B cell (primary cell): ENCODE measurements at regions not wholly inside any gene's neighbourhood (a gene's known extent, or its start where the extent isn't known, plus 50 kb on each side); places are given as distances from the start of the nearest gene placed in this dataset.

Source experiments
- ATAC-seq: fragments of 200-7000 bp; cut with Tn5 transposase; one replicate; pipeline ENCODE4 v1.10.0; 2021; ENCODE audit warnings: low read depth, mild to moderate bottlenecking, moderate number of reproducible peaks, moderate library complexity
- CTCF ChIA-PET: fragments of 350-600 bp; sonication (Branson Sonifier 250); formaldehyde crosslinking; loops from one replicate; lab custom pipeline; 2021; ENCODE audit warnings: antibody characterized with exemption, inconsistent platforms; lab: Charles Lee
- POLR2A ChIA-PET: fragments of 350-600 bp; sonication (Branson Sonifier 250); formaldehyde crosslinking; loops from one replicate; lab custom pipeline; 2021; ENCODE audit warnings: antibody characterized with exemption; lab: Charles Lee
- DNase-seq: peaks from one replicate; pipeline ENCODE4 v3.0.0; 2013
- H2AFZ ChIP-seq: 2 replicates; pipeline ENCODE4 v1.6.1; 2012; ENCODE audit warnings: mild to moderate bottlenecking, low read depth, low read length; ENCODE audit not compliant: insufficient read depth, poor library complexity, severe bottlenecking
- H3K27ac ChIP-seq, 2 donors: 1 replicate in 1 of 2; 2 replicates in 1 of 2; pipeline ENCODE4 v1.5.1; 2012 to 2013; ENCODE audit warnings: low read length in 2 of 2, mild to moderate bottlenecking in 2 of 2, moderate library complexity in 1 of 2
- H3K27me3 ChIP-seq, 4 experiments: fragments of 200-600 bp in 1 of 4; sonication (generic) in 1 of 4; replicated peaks in 1 of 4; 1 replicate in 2 of 4; 2 replicates in 2 of 4; pipeline versions ENCODE4 v1.6.1 to v1.7.0; 2013 to 2016; ENCODE audit warnings: low read length in 3 of 4, mild to moderate bottlenecking in 2 of 4, mixed read lengths in 1 of 4, moderate library complexity in 1 of 4; ENCODE audit not compliant: insufficient read depth in 4 of 4, control insufficient read depth in 3 of 4; ENCODE audit errors: control extremely low read depth in 1 of 4
- H3K36me3 ChIP-seq, 2 experiments: replicated peaks in 1 of 2; 1 replicate in 1 of 2; 2 replicates in 1 of 2; pipeline versions ENCODE4 v1.6.1 to v1.7.1; 2013; ENCODE audit warnings: low read length in 1 of 2; ENCODE audit not compliant: insufficient read depth in 2 of 2, control insufficient read depth in 1 of 2; ENCODE audit errors: control extremely low read depth in 1 of 2, extremely low read depth in 1 of 2
- H3K4me1 ChIP-seq, 2 donors: fragments of 200-600 bp in 1 of 2; sonication (generic) in 1 of 2; 1 replicate in 1 of 2; 2 replicates in 1 of 2; pipeline versions ENCODE4 v1.5.1 to v1.6.1; 2013 to 2017; ENCODE audit warnings: low read length in 2 of 2; ENCODE audit not compliant: control insufficient read depth in 2 of 2, insufficient read depth in 2 of 2
- H3K4me2 ChIP-seq: replicated peaks from 2 replicates; pipeline ENCODE3; 2012; ENCODE audit warnings: mild to moderate bottlenecking, low read depth, low read length; ENCODE audit not compliant: poor library complexity, severe bottlenecking
- H3K4me3 ChIP-seq, 5 experiments: fragments of 200-600 bp in 1 of 5; sonication (generic) in 1 of 5; 1 replicate in 3 of 5; 2 replicates in 2 of 5; pipeline versions ENCODE4 v1.5.1 to v1.7.0; 2011 to 2016; ENCODE audit warnings: low read length in 4 of 5, mild to moderate bottlenecking in 4 of 5, low read depth in 2 of 5, control low read depth in 1 of 5, moderate library complexity in 1 of 5; ENCODE audit not compliant: insufficient read depth in 1 of 5; ENCODE audit errors: control extremely low read depth in 1 of 5, extremely low read depth in 1 of 5
- H3K79me2 ChIP-seq: fragments of 200-600 bp; sonication (generic); one replicate; pipeline ENCODE4 v1.6.0; 2016; ENCODE audit warnings: low read length; ENCODE audit not compliant: control insufficient read depth, insufficient read depth
- H3K9ac ChIP-seq: fragments of 200-600 bp; sonication (generic); 2 replicates; pipeline ENCODE4 v1.6.1; 2017; ENCODE audit warnings: mild to moderate bottlenecking, low read length, moderate library complexity
- H3K9me3 ChIP-seq, 3 donors: one replicate each; pipeline versions ENCODE4 v1.6.1 to v1.7.1; 2013; ENCODE audit warnings: low read length in 2 of 3; ENCODE audit not compliant: control insufficient read depth in 2 of 3, insufficient read depth in 1 of 3; ENCODE audit errors: control extremely low read depth in 1 of 3
- H4K20me1 ChIP-seq: 2 replicates; pipeline ENCODE4 v1.6.0; 2012; ENCODE audit warnings: mild to moderate bottlenecking, low read length; ENCODE audit not compliant: insufficient read depth, control insufficient read depth, poor library complexity, severe bottlenecking
- H3K27ac Mint-ChIP-seq: one replicate; pipeline ENCODE4 v1.8.0; 2021; ENCODE audit warnings: mixed read lengths
- H3K27me3 Mint-ChIP-seq: one replicate; pipeline ENCODE4 v1.8.0; 2021; ENCODE audit warnings: mixed read lengths
- H3K4me1 Mint-ChIP-seq: one replicate; pipeline ENCODE4 v1.8.0; 2021; ENCODE audit warnings: mixed read lengths
- H3K4me3 Mint-ChIP-seq: one replicate; pipeline ENCODE4 v1.8.0; 2021; ENCODE audit warnings: mixed read lengths
- H3K9me3 Mint-ChIP-seq: one replicate; pipeline ENCODE4 v1.8.0; 2022; ENCODE audit warnings: mixed read lengths; ENCODE audit not compliant: insufficient read depth
- EZH2 ChIP-seq: IDR thresholded peaks from 2 replicates; pipeline ENCODE4 v1.6.1; 2012; ENCODE audit warnings: borderline replicate concordance, low read depth, mild to moderate bottlenecking, moderate library complexity, low read length; ENCODE audit not compliant: insufficient read depth, poor library complexity, severe bottlenecking
- WGBS: methylation state at CpG from one replicate; pipeline ENCODE4 v1.1.5; 2013; ENCODE audit warnings: missing lambda C conversion rate; ENCODE audit not compliant: insufficient coverage; 5-methylcytosine and 5-hydroxymethylcytosine counted together
- intact Hi-C: fragments of 100-400 bp; cut with micrococcal nuclease; formaldehyde crosslinking; loops from one replicate; pipeline ENCODE4 v1.10.0; 2022
- TF ChIP-seq, protein P1 (sequence below): fragments of 200-600 bp; IDR thresholded peaks from one replicate; pipeline ENCODE4 v1.8.0; 2022; ENCODE audit warnings: antibody characterized with exemption, mild to moderate bottlenecking

DNA sequence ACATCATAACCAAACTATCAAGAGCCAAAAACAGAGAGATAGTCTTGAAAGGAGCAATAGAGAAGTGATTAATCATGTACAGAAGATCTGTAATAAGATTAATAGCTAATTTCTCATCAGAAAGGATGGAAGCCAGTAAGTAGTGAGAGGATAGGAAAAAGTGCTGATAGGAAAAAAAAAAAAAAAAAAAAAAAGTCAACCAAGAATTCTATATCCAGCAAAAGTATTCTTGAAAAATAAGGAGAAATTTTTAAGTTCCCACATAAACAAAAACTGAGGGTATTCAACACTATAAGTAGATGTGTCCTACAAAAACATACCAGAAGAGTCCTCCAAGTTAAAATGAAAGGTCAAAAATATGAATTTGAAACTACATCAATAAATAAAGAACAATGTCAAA lies 218.7 kb upstream of the GPC6 start:
- Histone ChIP-seq H2AFZ (no peak overlapping the region), H3K4me1 (no peaks in the 10 kb centered on the region), H3K9me3 (peaks cover 0 to 1% (median 0%) of the 10 kb centered on the region in 3 donors), H3K9ac (no peak overlapping the region), H4K20me1 (no peaks in the 10 kb centered on the region), H3K27me3 (no peaks in the 10 kb centered on the region), H3K27ac (no peak overlapping the region), H3K79me2 (no peaks in the 10 kb centered on the region), H3K36me3 (no peaks in the 10 kb centered on the region), H3K4me2 (no peak overlapping the region), H3K4me3 (no peak overlapping the region)
- Mint-ChIP-seq H3K27ac (no peak overlapping the region), H3K4me1 (no peaks in the 10 kb centered on the region), H3K4me3 (no peak overlapping the region), H3K9me3 (peaks cover 25% of the 10 kb centered on the region), H3K27me3 (no peaks in the 10 kb centered on the region)
- ATAC-seq (no peak), DNase-seq (no peak)
- CTCF ChIA-PET = no interaction called here
- POLR2A ChIA-PET = no interaction called here
- intact Hi-C loops = no loop called here
- TF ChIP-seq, protein P1, sequence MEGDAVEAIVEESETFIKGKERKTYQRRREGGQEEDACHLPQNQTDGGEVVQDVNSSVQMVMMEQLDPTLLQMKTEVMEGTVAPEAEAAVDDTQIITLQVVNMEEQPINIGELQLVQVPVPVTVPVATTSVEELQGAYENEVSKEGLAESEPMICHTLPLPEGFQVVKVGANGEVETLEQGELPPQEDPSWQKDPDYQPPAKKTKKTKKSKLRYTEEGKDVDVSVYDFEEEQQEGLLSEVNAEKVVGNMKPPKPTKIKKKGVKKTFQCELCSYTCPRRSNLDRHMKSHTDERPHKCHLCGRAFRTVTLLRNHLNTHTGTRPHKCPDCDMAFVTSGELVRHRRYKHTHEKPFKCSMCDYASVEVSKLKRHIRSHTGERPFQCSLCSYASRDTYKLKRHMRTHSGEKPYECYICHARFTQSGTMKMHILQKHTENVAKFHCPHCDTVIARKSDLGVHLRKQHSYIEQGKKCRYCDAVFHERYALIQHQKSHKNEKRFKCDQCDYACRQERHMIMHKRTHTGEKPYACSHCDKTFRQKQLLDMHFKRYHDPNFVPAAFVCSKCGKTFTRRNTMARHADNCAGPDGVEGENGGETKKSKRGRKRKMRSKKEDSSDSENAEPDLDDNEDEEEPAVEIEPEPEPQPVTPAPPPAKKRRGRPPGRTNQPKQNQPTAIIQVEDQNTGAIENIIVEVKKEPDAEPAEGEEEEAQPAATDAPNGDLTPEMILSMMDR = no peak

DNA sequence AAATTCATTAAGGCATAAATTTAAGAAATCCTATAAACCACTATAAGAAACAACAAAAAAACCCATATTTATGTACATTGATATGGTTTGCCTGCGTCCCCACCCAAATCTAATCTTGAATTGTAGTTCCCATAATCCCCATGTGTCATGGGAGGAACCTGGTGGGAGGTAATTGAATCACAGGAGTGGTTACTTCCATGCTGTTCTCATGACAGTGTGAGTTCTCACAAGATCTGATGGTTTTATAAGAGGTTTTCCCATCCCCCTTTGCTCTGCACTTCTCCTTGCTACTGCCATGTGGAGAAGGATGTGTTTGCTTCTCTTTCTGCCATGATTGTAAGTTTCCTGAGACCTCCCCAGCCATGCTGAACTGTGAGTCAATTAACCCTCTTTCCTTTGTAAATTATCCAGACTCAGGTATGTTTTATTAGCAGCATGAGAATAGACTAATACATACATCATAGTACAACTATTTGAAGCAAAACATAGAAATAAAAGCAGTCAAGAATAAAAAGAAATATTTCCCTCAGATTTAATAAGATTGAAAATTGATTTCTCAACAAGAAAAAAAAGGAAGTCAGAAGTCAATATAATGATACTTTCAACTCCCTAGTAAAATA lies 209.0 kb upstream of the GPC6 start:
- intact Hi-C loops = no loop called here
- Histone ChIP-seq H2AFZ (no peak overlapping the region), H3K4me2 (no peak overlapping the region), H3K27ac (no peak overlapping the region), H3K36me3 (no peaks in the 10 kb centered on the region), H3K27me3 (no peaks in the 10 kb centered on the region), H3K4me3 (no peak overlapping the region), H3K9ac (no peak overlapping the region), H3K4me1 (no peaks in the 10 kb centered on the region), H4K20me1 (no peaks in the 10 kb centered on the region), H3K79me2 (no peaks in the 10 kb centered on the region), H3K9me3 (peaks cover 2 to 3% (median 3%) of the 10 kb centered on the region in 3 donors)
- ChIA-PET CTCF (no interaction called here), POLR2A (no interaction called here)
- no peak for TF ChIP-seq EZH2
- TF ChIP-seq, protein P1 = no peak
- DNase-seq (no peak), ATAC-seq (no peak)
- WGBS = no CpG with 5 or more reads among the region's 1 CpG
- peaks cover 14% of the 10 kb centered on the region for H3K9me3 Mint-ChIP-seq
- H3K4me1 Mint-ChIP-seq = no peaks in the 10 kb centered on the region
- H3K27ac Mint-ChIP-seq = no peak overlapping the region
- no peaks in the 10 kb centered on the region for H3K27me3 Mint-ChIP-seq
- H3K4me3 Mint-ChIP-seq = no peak overlapping the region
